CD4-positive, alpha-beta T cell treated with Interleukin-6 for 4 hours (primary cell): ENCODE measurements at regions not wholly inside any gene's neighbourhood (a gene's known extent, or its start where the extent isn't known, plus 50 kb on each side); places are given as distances from the start of the nearest gene placed in this dataset.
"Not testable (repeated sequence)": the region's sequence is repeated elsewhere in the genome, so short reads cannot be mapped to it uniquely, and the experiment has no call there.

Source experiments
- DNase-seq: peaks from one replicate; pipeline ENCODE4 v3.0.0-alpha.2; 2020; ENCODE audit warnings: mixed read lengths

- no peak for DNase-seq
Measured at GRCh38 chr14:48373981-48374380, 698.6 kb upstream of the MDGA2 start.

- DNase-seq, result no peak
Measured at GRCh38 chr14:48350971-48351370, 675.6 kb upstream of the MDGA2 start.

- no peak for DNase-seq
Measured at GRCh38 chr14:48349689-48350088, 674.3 kb upstream of the MDGA2 start.

GRCh38 chr14:48341069-48341468, 665.7 kb upstream of the MDGA2 start:
- DNase-seq, result no peak

- DNase-seq, result no peak
Measured at GRCh38 chr14:48333221-48333920, 658.0 kb upstream of the MDGA2 start.

GRCh38 chr14:48331421-48331820, 656.0 kb upstream of the MDGA2 start:
- no peak for DNase-seq

- DNase-seq, result no peak
Measured at GRCh38 chr14:48325486-48325885, 650.1 kb upstream of the MDGA2 start.

GRCh38 chr14:48323665-48324064, 648.3 kb upstream of the MDGA2 start:
- no peak for DNase-seq

GRCh38 chr14:48319823-48320222, 644.4 kb upstream of the MDGA2 start:
- no peak for DNase-seq

- no peak for DNase-seq
Measured at GRCh38 chr14:48304729-48305128, 629.3 kb upstream of the MDGA2 start.

- DNase-seq, result no peak
Measured at GRCh38 chr14:48289701-48290100, 614.3 kb upstream of the MDGA2 start.

GRCh38 chr14:48285217-48285616, 609.8 kb upstream of the MDGA2 start:
- DNase-seq, result not testable (repeated sequence)

- DNase-seq, result no peak
Measured at GRCh38 chr14:48275301-48275700, 599.9 kb upstream of the MDGA2 start.

- DNase-seq, result no peak
Measured at GRCh38 chr14:48274826-48275225, 599.4 kb upstream of the MDGA2 start.

- DNase-seq, result not testable (repeated sequence)
Measured at GRCh38 chr14:48267926-48268325, 592.5 kb upstream of the MDGA2 start.

GRCh38 chr14:48266201-48266600, 590.8 kb upstream of the MDGA2 start:
- DNase-seq, result not testable (repeated sequence)

GRCh38 chr14:48261436-48261835, 586.0 kb upstream of the MDGA2 start:
- no peak for DNase-seq

GRCh38 chr14:48260394-48261295, 585.2 kb upstream of the MDGA2 start:
- DNase-seq, result not testable (repeated sequence)

- not testable (repeated sequence) for DNase-seq
Measured at GRCh38 chr14:48259876-48260275, 584.5 kb upstream of the MDGA2 start.

GRCh38 chr14:48259232-48259631, 583.8 kb upstream of the MDGA2 start:
- not testable (repeated sequence) for DNase-seq

GRCh38 chr14:48258703-48259102, 583.3 kb upstream of the MDGA2 start:
- DNase-seq, result not testable (repeated sequence)

- no peak for DNase-seq
Measured at GRCh38 chr14:48253020-48253419, 577.6 kb upstream of the MDGA2 start.

- DNase-seq, result no peak
Measured at GRCh38 chr14:48251290-48251689, 575.9 kb upstream of the MDGA2 start.

- no peak for DNase-seq
Measured at GRCh38 chr14:48250575-48250974, 575.2 kb upstream of the MDGA2 start.
